Muscle of leg (tissue), 3 donors: ENCODE measurements at regions not wholly inside any gene's neighbourhood (a gene's known extent, or its start where the extent isn't known, plus 50 kb on each side); places are given as distances from the start of the nearest gene placed in this dataset.

Experiments used
- DNase-seq: peaks from one replicate; pipeline ENCODE4 v3.0.0; 2013
- H3K27ac ChIP-seq: one replicate; pipeline ENCODE4 v1.5.1; 2013; ENCODE audit warnings: mild to moderate bottlenecking, low read length, control low read depth
- H3K27me3 ChIP-seq: one replicate; pipeline ENCODE4 v1.6.1; 2013; ENCODE audit warnings: low read length; ENCODE audit not compliant: control insufficient read depth, insufficient read depth
- H3K36me3 ChIP-seq: one replicate; pipeline ENCODE4 v1.6.1; 2013; ENCODE audit warnings: low read length; ENCODE audit not compliant: control insufficient read depth, insufficient read depth
- H3K4me1 ChIP-seq: one replicate; pipeline ENCODE4 v1.6.1; 2013; ENCODE audit warnings: low read length; ENCODE audit not compliant: control insufficient read depth, insufficient read depth
- H3K4me3 ChIP-seq: one replicate; pipeline ENCODE4 v1.5.1; 2013; ENCODE audit warnings: low read length, control low read depth
- H3K9me3 ChIP-seq: replicated peaks from 2 replicates; pipeline ENCODE4 v1.6.1; 2013; ENCODE audit warnings: low read depth, low read length; ENCODE audit not compliant: control insufficient read depth
- WGBS: methylation state at CpG from one replicate; pipeline ENCODE4 v1.1.5; 2013; ENCODE audit warnings: missing lambda C conversion rate; ENCODE audit not compliant: insufficient coverage; 5-methylcytosine and 5-hydroxymethylcytosine counted together

DNA sequence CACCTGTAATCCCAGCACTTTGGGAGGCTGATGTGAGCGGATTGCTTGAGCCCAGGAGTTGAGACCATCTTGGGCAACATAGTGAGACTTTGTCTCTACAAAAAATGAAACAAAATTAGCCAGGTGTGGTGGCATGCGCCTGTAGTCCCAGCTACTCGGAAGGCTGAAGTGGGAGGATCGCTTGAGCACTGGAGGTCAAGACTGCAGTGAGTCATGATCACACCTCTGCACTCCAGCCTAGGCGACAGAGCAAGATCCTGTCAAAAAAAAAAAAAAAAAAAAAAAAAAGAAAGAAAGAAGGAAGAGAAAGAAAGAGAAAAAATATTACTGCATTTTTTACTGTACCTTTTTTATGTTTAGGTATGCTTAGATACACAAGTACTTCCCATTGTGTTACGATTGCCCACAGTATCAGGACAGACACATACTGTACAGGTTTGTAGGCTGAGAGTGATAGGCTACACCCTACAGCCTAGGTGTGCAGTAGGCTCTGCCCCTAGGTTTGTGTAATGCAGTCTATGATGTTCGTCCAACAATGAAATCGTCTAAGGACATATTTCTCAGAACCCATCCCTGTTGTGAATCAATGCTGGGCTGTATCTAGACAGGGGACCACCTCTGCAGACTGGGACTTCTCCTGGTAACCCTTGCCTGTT lies 160.4 kb upstream of the PWP1 start:
- Histone ChIP-seq H3K27ac (no peak overlapping the region), H3K4me3 (no peak overlapping the region), H3K4me1 (peaks cover 3% of the 10 kb centered on the region), H3K36me3 (no peaks in the 10 kb centered on the region), H3K9me3 (no peaks in the 10 kb centered on the region), H3K27me3 (no peaks in the 10 kb centered on the region)
- no peak for DNase-seq
- WGBS, result 79% methylated on average over 5 of the region's 8 CpGs

DNA sequence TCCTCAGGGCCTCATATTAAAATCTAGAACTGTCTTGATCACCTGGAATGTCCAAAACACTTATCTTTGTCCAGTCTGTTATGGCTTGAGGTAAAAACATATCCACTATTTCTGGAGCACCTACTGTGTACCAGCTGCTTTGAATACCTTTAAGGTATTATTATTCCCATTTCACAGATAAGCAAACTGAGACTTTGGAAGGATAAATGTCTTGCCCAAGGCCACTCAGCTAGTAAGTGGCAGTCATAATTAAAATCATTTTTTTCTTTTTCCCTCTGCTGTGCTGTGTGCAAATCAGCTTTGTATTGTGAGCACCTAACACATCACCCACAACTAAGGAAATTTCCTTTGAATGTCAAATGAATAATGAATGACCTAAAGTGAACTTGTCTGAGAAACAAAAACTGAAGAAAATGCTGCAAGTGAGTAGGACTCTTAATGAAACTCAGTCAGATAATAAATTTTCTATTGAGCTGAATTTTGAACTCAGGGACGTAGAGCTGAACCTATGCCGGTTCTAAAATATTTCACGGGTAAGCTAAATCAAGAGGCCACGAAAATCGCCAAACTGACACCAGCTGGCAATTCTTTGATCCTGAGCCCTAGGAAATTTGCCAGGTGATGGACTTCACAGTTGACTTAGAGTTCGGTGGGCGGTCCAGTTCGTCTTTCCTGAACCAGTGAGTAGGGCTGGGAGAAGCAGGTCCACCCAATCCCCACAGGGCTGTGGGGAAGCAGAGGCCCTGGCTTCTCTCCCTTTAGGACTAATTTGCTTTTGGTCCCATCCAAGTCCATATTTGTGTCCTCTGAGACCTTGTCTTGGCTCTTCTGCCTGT lies 159.7 kb upstream of the PWP1 start:
- WGBS, result 21% methylated on average over 8 of the region's 8 CpGs
- H3K36me3 ChIP-seq, result no peaks in the 10 kb centered on the region
- H3K27me3 ChIP-seq, result no peaks in the 10 kb centered on the region
- no peak overlapping the region for H3K27ac ChIP-seq
- no peak for DNase-seq
- no peak overlapping the region for H3K4me3 ChIP-seq
- H3K4me1 ChIP-seq, result peaks cover 3% of the 10 kb centered on the region
- no peaks in the 10 kb centered on the region for H3K9me3 ChIP-seq

DNA sequence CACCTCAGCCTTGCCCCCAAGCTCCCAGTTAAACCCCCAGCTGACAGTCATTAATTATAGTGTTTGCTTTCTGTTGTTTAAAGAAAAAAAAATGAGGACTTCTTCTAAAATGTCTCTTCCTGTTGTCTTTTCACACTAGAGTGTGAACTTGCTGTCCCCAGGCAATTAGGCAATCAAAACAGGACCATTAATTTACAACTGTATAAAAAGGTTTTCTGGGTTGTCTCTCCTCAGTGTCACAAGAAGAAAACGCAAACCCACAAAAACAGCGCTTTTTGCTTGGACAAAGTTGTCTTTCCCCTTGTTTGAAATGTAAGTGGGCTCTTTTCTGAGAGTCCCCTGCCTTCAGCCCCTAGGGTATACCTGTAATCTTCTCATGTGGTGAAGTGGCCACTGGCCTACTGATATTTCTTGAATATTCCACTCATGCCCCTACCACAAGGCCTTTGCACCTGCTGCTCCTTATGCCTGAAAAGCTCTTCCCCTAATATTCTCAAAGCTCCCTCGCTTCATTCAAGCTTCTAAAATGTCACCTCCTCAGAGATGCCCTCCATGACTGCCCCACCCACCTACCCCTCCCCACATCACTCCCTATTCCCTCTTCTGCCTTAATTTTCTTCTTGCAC lies 158.9 kb upstream of the PWP1 start:
- no peaks in the 10 kb centered on the region for H3K27me3 ChIP-seq
- H3K4me1 ChIP-seq, result peaks cover 3% of the 10 kb centered on the region
- DNase-seq, result no peak
- no peaks in the 10 kb centered on the region for H3K36me3 ChIP-seq
- H3K4me3 ChIP-seq, result no peak overlapping the region
- H3K27ac ChIP-seq, result no peak overlapping the region
- WGBS, result 88% methylated on average over 1 of the region's 3 CpGs
- H3K9me3 ChIP-seq, result no peaks in the 10 kb centered on the region

DNA sequence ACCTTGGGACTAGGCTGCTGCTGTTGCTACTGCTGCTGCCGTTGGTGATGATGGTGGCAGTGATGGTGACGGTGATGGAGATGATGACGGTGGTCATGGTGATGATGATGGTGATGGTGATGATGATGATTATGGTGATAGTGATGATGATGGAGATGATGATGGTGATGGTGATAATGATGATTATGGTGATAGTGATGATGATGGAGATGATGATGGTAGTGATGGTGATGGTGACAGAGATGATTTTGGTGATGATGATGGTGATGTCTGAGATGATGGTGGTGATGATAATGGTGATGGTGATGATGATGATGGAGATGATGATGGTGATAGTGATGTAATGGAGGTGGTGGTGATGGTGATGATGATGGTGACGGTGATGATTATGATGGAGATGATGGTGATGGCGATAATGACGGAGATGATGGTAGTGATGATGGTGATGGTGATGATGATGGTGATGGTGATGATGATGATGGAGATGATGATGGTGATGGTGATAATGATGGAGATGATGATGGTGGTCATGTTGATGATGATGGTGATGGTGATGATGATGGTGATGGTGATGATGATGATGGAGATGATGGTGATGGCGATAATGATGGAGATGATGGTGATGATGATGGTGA lies 156.8 kb upstream of the PWP1 start:
- Histone ChIP-seq H3K9me3 (peaks cover 2% of the 10 kb centered on the region), H3K27ac (no peak overlapping the region), H3K27me3 (no peaks in the 10 kb centered on the region), H3K4me3 (no peak overlapping the region), H3K36me3 (no peaks in the 10 kb centered on the region), H3K4me1 (peaks cover 6% of the 10 kb centered on the region)
- DNase-seq, result no peak
- 87% methylated on average over 7 of the region's 7 CpGs for WGBS

DNA sequence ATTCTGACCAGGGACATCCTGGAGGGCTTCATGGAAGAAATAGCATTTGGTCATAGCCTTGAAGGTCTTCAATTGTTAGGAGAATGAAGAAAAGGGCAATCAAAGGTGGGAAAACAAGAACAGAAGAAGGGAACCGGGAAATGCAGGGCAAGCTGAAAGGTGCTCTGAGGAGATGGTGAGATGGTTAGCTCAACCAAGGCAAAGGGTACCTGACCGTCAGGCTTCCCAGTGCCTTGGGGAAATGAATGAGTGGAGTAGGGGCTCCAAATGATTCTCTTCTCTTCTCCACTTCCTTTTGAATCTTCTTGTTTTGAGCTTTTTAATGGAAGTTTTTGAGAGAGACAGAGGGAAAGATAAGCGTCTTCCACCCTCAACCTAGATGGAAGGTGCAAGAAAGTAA lies 155.6 kb upstream of the PWP1 start:
- peaks cover 2% of the 10 kb centered on the region for H3K9me3 ChIP-seq
- DNase-seq, result no peak
- no peak overlapping the region for H3K27ac ChIP-seq
- no peaks in the 10 kb centered on the region for H3K27me3 ChIP-seq
- H3K4me3 ChIP-seq, result no peak overlapping the region
- no peaks in the 10 kb centered on the region for H3K36me3 ChIP-seq
- peaks cover 6% of the 10 kb centered on the region for H3K4me1 ChIP-seq
- 89% methylated on average over 1 of the region's 3 CpGs for WGBS

DNA sequence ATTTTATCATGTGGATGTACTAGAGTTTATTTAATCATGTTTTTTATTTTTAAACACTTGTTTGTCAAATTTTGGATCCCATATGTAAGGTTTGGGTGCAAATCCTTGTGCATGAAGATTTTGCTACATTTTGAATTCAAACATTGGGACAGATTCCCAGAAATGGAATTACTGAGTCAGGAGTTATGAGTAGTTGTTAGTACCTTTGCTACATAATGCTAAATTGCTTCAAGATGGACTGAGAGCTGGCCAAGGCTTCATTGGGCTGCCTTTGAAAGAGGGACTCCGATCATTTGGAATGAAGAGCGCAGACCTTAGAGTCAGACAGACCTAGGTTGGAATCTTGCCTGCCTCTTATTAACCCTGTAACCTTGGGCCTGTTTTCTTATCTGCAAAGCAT lies 154.9 kb upstream of the PWP1 start:
- H3K27ac ChIP-seq, result no peak overlapping the region
- H3K9me3 ChIP-seq, result peaks cover 2% of the 10 kb centered on the region
- H3K4me3 ChIP-seq, result no peak overlapping the region
- peaks cover 6% of the 10 kb centered on the region for H3K4me1 ChIP-seq
- no peaks in the 10 kb centered on the region for H3K27me3 ChIP-seq
- peak; percentile 97 for DNase-seq
- H3K36me3 ChIP-seq, result no peaks in the 10 kb centered on the region
- WGBS, result no CpG with 5 or more reads among the region's 2 CpGs

DNA sequence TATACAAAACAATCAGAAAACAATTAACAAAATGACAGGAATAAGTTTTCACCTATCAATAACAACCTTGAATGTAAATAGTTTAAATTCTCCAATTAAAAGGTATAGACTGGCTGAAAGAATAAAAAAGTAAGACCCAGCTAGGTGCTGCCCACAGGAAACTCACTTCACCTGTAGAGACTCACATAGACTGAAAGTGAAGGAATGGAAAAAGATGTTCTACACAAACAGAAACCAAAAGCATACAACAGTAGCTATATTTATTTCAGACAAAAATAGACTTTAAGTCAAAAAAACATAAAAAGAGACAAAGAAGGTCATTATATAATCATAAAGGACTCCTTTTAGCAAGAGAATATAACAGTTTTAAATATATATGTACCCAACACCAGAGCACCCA lies 152.4 kb upstream of the PWP1 start:
- Histone ChIP-seq H3K4me3 (no peak overlapping the region), H3K4me1 (peaks cover 11% of the 10 kb centered on the region), H3K27ac (no peak overlapping the region), H3K36me3 (no peaks in the 10 kb centered on the region), H3K27me3 (no peaks in the 10 kb centered on the region), H3K9me3 (peaks cover 2% of the 10 kb centered on the region)
- no peak for DNase-seq

DNA sequence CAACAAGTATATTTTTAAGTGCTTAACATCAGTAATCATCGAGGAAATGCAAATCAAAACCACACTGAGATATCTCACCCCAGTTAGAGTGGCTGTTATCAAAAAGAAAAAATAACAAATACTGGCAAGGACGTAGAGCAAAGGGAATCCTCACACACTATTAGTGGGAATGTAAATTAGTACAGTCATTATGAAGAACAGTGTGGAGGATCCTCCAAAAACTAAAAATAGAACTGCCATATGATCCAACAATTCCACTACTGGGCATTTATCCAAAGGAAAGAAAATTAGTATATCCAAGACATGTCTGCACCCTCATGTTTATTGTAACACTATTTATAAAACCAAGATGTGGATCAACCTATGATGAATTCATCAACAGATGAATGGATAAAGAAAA lies 149.0 kb upstream of the PWP1 start:
- Histone ChIP-seq H3K27ac (no peak overlapping the region), H3K4me1 (peaks cover 21% of the 10 kb centered on the region), H3K9me3 (peaks cover 2% of the 10 kb centered on the region), H3K36me3 (no peaks in the 10 kb centered on the region), H3K4me3 (no peak overlapping the region), H3K27me3 (no peaks in the 10 kb centered on the region)
- no CpG with 5 or more reads among the region's 2 CpGs for WGBS
- DNase-seq, result peak; percentile 48

DNA sequence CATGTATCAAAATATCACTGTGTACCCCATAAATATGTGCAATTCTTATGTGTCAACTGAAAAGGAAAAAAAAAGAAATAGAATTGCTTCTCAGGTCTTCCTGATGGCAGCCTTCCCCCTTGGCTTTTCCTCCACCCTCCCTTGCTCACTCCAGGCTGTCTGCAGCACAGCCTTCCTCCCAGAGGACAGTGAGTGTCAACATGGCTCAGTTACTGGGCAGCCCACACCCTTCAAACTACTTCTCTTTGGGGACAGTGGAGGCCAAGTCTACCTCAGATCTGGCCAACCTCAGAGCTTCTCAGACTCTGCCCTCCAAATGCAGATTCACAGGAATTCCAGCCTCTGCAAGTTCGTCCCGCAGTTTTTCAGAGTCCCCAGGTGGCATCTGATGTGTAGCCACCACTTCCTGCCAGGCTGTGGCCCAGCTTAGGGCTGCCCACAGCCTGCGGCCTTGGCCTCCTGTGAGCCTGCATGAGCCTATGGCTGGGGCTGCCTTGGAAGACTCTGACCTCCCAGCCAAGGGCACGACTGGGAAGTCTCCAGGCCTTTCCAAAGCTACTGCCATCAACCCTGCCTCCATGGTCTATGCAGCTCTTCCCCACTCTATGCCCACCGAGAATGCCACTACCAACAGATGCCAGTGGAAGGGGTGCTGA lies 148.0 kb upstream of the PWP1 start:
- 61% methylated on average over 4 of the region's 5 CpGs for WGBS

More for the DNA sequence above, 148.0 kb upstream of the PWP1 start:
- no peaks in the 10 kb centered on the region for H3K27me3 ChIP-seq
- DNase-seq, result no peak
- no peaks in the 10 kb centered on the region for H3K36me3 ChIP-seq
- H3K9me3 ChIP-seq, result no peaks in the 10 kb centered on the region
- no peak overlapping the region for H3K4me3 ChIP-seq
- no peak overlapping the region for H3K27ac ChIP-seq
- peaks cover 18% of the 10 kb centered on the region for H3K4me1 ChIP-seq
